Right lobe of liver (tissue), 4 donors: ENCODE measurements at regions not wholly inside any gene's neighbourhood (a gene's known extent, or its start where the extent isn't known, plus 50 kb on each side); places are given as distances from the start of the nearest gene placed in this dataset.

Source experiments
- POLR2A ChIP-seq: fragments of 450-650 bp; IDR thresholded peaks from one replicate; pipeline ENCODE4 v1.6.1; 2017; ENCODE audit warnings: antibody characterized with exemption, mild to moderate bottlenecking
- TF ChIP-seq, protein P1 (sequence below), 4 donors: fragments of 200-600 bp in 3 of 4; fragments of 450-650 bp in 1 of 4; IDR thresholded peaks; one replicate each; pipeline versions ENCODE4 v1.5.1 to v1.8.0; 2016 to 2022; ENCODE audit warnings: antibody characterized with exemption in 4 of 4, mild to moderate bottlenecking in 2 of 4
- donor health status: DM: no; HTN: no; CAD: no.
- donor health status: DM: no; HTN: no; CAD: no.
- donor health status: DM: no; HTN: yes; CAD: no.

DNA sequence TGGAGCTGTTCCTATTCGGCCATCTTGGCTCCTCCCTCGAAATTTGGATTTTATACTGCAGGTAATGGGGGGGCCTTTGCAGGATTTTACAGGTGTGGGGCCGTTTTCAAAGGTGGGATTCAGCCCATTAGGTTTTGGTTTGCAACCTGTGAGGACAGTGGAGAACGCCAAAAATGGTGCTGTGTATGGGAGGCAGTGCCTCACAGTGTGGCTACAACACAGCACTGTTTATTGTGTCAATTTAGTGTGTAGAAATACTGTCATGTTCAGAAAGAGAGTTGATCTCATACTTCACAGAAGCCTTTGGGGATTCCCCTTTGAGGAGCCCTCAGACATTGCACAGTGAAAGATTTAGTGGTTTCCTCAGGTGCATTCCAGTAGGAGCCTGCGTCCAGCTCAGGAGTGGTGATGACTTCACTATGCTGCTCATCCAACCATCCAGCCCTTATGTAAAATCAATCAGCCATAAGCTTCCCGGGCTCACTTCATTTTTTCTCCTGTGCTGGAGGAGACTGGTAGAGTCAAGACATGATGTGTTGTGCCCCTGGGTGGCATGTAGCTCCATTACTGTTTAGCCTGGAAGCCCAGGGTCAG is 92.7 kb upstream of the PRMT8 start:
- TF ChIP-seq, protein P1, sequence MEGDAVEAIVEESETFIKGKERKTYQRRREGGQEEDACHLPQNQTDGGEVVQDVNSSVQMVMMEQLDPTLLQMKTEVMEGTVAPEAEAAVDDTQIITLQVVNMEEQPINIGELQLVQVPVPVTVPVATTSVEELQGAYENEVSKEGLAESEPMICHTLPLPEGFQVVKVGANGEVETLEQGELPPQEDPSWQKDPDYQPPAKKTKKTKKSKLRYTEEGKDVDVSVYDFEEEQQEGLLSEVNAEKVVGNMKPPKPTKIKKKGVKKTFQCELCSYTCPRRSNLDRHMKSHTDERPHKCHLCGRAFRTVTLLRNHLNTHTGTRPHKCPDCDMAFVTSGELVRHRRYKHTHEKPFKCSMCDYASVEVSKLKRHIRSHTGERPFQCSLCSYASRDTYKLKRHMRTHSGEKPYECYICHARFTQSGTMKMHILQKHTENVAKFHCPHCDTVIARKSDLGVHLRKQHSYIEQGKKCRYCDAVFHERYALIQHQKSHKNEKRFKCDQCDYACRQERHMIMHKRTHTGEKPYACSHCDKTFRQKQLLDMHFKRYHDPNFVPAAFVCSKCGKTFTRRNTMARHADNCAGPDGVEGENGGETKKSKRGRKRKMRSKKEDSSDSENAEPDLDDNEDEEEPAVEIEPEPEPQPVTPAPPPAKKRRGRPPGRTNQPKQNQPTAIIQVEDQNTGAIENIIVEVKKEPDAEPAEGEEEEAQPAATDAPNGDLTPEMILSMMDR (IDR thresholded peaks at IDR 0.05), result no peak
- no peak for TF ChIP-seq POLR2A
